CD4-positive, alpha-beta T cell (primary cell): ENCODE measurements at regions not wholly inside any gene's neighbourhood (a gene's known extent, or its start where the extent isn't known, plus 50 kb on each side); places are given as distances from the start of the nearest gene placed in this dataset.
"Not testable (repeated sequence)": the region's sequence is repeated elsewhere in the genome, so short reads cannot be mapped to it uniquely, and the experiment has no call there.

Source experiments
- ATAC-seq: fragments of 200-7000 bp; cut with Tn5 transposase; one replicate; pipeline ENCODE4 v1.10.0; 2022; ENCODE audit warnings: mild to moderate bottlenecking; ENCODE audit not compliant: poor library complexity
- CTCF ChIA-PET: fragments of 350-600 bp; sonication (Branson Sonifier 250); formaldehyde crosslinking; loops from one replicate; lab custom pipeline; 2021; ENCODE audit warnings: antibody characterized with exemption, inconsistent platforms; lab: Charles Lee
- POLR2A ChIA-PET: fragments of 350-600 bp; sonication (Branson Sonifier 250); formaldehyde crosslinking; loops from one replicate; lab custom pipeline; 2021; ENCODE audit warnings: antibody characterized with exemption, inconsistent platforms; lab: Charles Lee
- DNase-seq, 14 experiments: peaks; one replicate each; pipeline ENCODE4 v3.0.0-alpha.2; 2013 to 2020; ENCODE audit warnings: mixed read lengths in 2 of 14
- H3K27ac ChIP-seq, 2 donors: one replicate each; pipeline versions ENCODE4 v1.5.1 to v1.7.0; 2013; ENCODE audit warnings: low read length in 2 of 2, low read depth in 1 of 2, mild to moderate bottlenecking in 1 of 2
- H3K27me3 ChIP-seq, 2 experiments: 1 replicate in 1 of 2; 2 replicates in 1 of 2; pipeline versions ENCODE4 v1.6.1 to v1.7.0; 2013; ENCODE audit warnings: low read length in 2 of 2, control low read depth in 1 of 2, mild to moderate bottlenecking in 1 of 2, moderate library complexity in 1 of 2; ENCODE audit not compliant: insufficient read depth in 2 of 2, control insufficient read depth in 1 of 2
- H3K36me3 ChIP-seq: one replicate; pipeline ENCODE4 v1.6.1; 2013; ENCODE audit warnings: low read length, control low read depth; ENCODE audit not compliant: insufficient read depth
- H3K4me1 ChIP-seq: one replicate; pipeline ENCODE4 v1.6.1; 2013; ENCODE audit warnings: low read length, control low read depth; ENCODE audit not compliant: insufficient read depth
- H3K4me3 ChIP-seq: one replicate; pipeline ENCODE4 v1.5.1; 2013; ENCODE audit warnings: mild to moderate bottlenecking, low read length, moderate library complexity
- H3K9me3 ChIP-seq, 2 experiments: 1 replicate in 1 of 2; 2 replicates in 1 of 2; pipeline versions ENCODE4 v1.6.1 to v1.7.0; 2013; ENCODE audit warnings: low read length in 2 of 2, mild to moderate bottlenecking in 2 of 2, control low read depth in 1 of 2, moderate library complexity in 1 of 2; ENCODE audit not compliant: control insufficient read depth in 1 of 2, insufficient read depth in 1 of 2
- H3K27ac Mint-ChIP-seq: one replicate; pipeline ENCODE4 v1.8.0; 2020; ENCODE audit warnings: mixed read lengths
- H3K27me3 Mint-ChIP-seq: one replicate; pipeline ENCODE4 v1.8.0; 2021; ENCODE audit warnings: mixed read lengths
- H3K36me3 Mint-ChIP-seq: one replicate; pipeline ENCODE4 v1.8.0; 2021; ENCODE audit warnings: low read depth, mixed read lengths
- H3K4me1 Mint-ChIP-seq: one replicate; pipeline ENCODE4 v1.8.0; 2021; ENCODE audit warnings: low read depth, mixed read lengths
- H3K4me3 Mint-ChIP-seq: one replicate; pipeline ENCODE4 v1.8.0; 2020; ENCODE audit warnings: mild to moderate bottlenecking, mixed read lengths
- H3K9me3 Mint-ChIP-seq: one replicate; pipeline ENCODE4 v1.8.0; 2020; ENCODE audit warnings: mixed read lengths
- CTCF ChIP-seq: fragments of 200-600 bp; IDR thresholded peaks from one replicate; pipeline ENCODE4 v1.8.0; 2022; ENCODE audit warnings: antibody characterized with exemption, mild to moderate bottlenecking
- intact Hi-C, 2 experiments: fragments of 100-400 bp; cut with DNase I in 1 of 2; cut with micrococcal nuclease in 1 of 2; formaldehyde crosslinking; loops; one replicate each; pipeline versions ENCODE4 v1.15.1 to v1.9.0; 2023 to 2025; cut with DNase I, micrococcal nuclease

- peaks cover 9% of the 10 kb centered on the region for H3K4me1 ChIP-seq
- no peaks in the 10 kb centered on the region for H3K36me3 ChIP-seq
- no peaks in the 10 kb centered on the region for H3K36me3 Mint-ChIP-seq
- H3K4me3 ChIP-seq: no peak overlapping the region
- no peak for ATAC-seq
- no peak for TF ChIP-seq CTCF
- H3K4me3 Mint-ChIP-seq: no peak overlapping the region
- no peak overlapping the region for H3K27ac ChIP-seq
- no peaks in the 10 kb centered on the region for H3K9me3 ChIP-seq
- H3K27me3 Mint-ChIP-seq: peaks cover 29% of the 10 kb centered on the region
- peaks cover 9% of the 10 kb centered on the region for H3K4me1 Mint-ChIP-seq
- H3K9me3 Mint-ChIP-seq: no peaks in the 10 kb centered on the region
- ChIA-PET POLR2A (no interaction called here), CTCF (interaction anchor here (1.2 to 1.4 kb wide), 2 partner anchors 19 to 119 kb away, joined by 4 to 5 read pairs; no protein-coding TSS in a partner anchor)
- peaks cover 0 to 12% of the 10 kb centered on the region in 2 experiments for H3K27me3 ChIP-seq
- intact Hi-C loops: no loop called here
- DNase-seq: no peak
- H3K27ac Mint-ChIP-seq: no peak overlapping the region
These were observed 135.7 kb downstream of the OR2B2 start for GRCh38 chr6:27776504-27776903.

GRCh38 chr6:27775796-27776184 lies 136.4 kb downstream of the OR2B2 start:
- DNase-seq: no peak
- peaks cover 0 to 12% of the 10 kb centered on the region in 2 experiments for H3K27me3 ChIP-seq
- ATAC-seq: no peak
- H3K4me1 ChIP-seq: peaks cover 9% of the 10 kb centered on the region
- POLR2A ChIA-PET: no interaction called here
- H3K36me3 ChIP-seq: no peaks in the 10 kb centered on the region
- H3K4me3 ChIP-seq: no peak overlapping the region
- H3K9me3 ChIP-seq: no peaks in the 10 kb centered on the region
- H3K27ac Mint-ChIP-seq: no peak overlapping the region
- no peak overlapping the region for H3K27ac ChIP-seq
- TF ChIP-seq CTCF: no peak
- H3K4me3 Mint-ChIP-seq: no peak overlapping the region
- no peaks in the 10 kb centered on the region for H3K36me3 Mint-ChIP-seq
- peaks cover 29% of the 10 kb centered on the region for H3K27me3 Mint-ChIP-seq
- H3K4me1 Mint-ChIP-seq: peaks cover 9% of the 10 kb centered on the region
- H3K9me3 Mint-ChIP-seq: no peaks in the 10 kb centered on the region
- CTCF ChIA-PET: interaction anchor here (1.2 to 1.4 kb wide), 2 partner anchors 20 to 120 kb away, joined by 4 to 5 read pairs; no protein-coding TSS in a partner anchor
- intact Hi-C loops: no loop called here

- POLR2A ChIA-PET, ATAC-seq: not testable (repeated sequence)
These were observed 136.9 kb downstream of the OR2B2 start for GRCh38 chr6:27775138-27775795.

GRCh38 chr6:27774264-27774600 lies 138.0 kb downstream of the OR2B2 start:
- H3K36me3 Mint-ChIP-seq, H3K4me1 Mint-ChIP-seq, H3K4me3 ChIP-seq, DNase-seq, ATAC-seq, H3K4me3 Mint-ChIP-seq, intact Hi-C loops, H3K36me3 ChIP-seq, H3K27ac Mint-ChIP-seq, H3K27ac ChIP-seq, H3K4me1 ChIP-seq, H3K9me3 ChIP-seq, H3K9me3 Mint-ChIP-seq: not testable (repeated sequence)
- POLR2A ChIA-PET: interaction anchor here (0.6 kb wide), 1 partner anchor 63 kb away, joined by 3 read pairs; no protein-coding TSS in a partner anchor
- peaks cover 0 to 12% of the 10 kb centered on the region in 2 experiments for H3K27me3 ChIP-seq
- CTCF ChIA-PET: interaction anchor here (3.2 kb wide), 1 partner anchor 16 kb away, joined by 12 read pairs; no protein-coding TSS in a partner anchor
- peaks cover 29% of the 10 kb centered on the region for H3K27me3 Mint-ChIP-seq

More at GRCh38 chr6:27775138-27775795, 136.9 kb downstream of the OR2B2 start:
- H3K4me1 Mint-ChIP-seq, H3K36me3 Mint-ChIP-seq, H3K27ac Mint-ChIP-seq, intact Hi-C loops, H3K9me3 ChIP-seq, H3K4me1 ChIP-seq, H3K4me3 Mint-ChIP-seq, H3K4me3 ChIP-seq, H3K9me3 Mint-ChIP-seq, DNase-seq, H3K27ac ChIP-seq, H3K36me3 ChIP-seq: not testable (repeated sequence)
- CTCF ChIA-PET: interaction anchor here (1.4 kb wide), 1 partner anchor 120 kb away, joined by 4 read pairs; no protein-coding TSS in a partner anchor
- peaks cover 0 to 12% of the 10 kb centered on the region in 2 experiments for H3K27me3 ChIP-seq
- H3K27me3 Mint-ChIP-seq: peaks cover 29% of the 10 kb centered on the region

GRCh38 chr6:27773542-27774263 lies 138.5 kb downstream of the OR2B2 start:
- DNase-seq, H3K4me1 Mint-ChIP-seq, intact Hi-C loops, H3K27ac ChIP-seq, H3K9me3 Mint-ChIP-seq, ATAC-seq, H3K4me1 ChIP-seq, H3K36me3 ChIP-seq, H3K4me3 ChIP-seq, H3K4me3 Mint-ChIP-seq, H3K9me3 ChIP-seq, H3K27ac Mint-ChIP-seq, H3K36me3 Mint-ChIP-seq: not testable (repeated sequence)
- peaks cover 27% of the 10 kb centered on the region for H3K27me3 Mint-ChIP-seq
- CTCF ChIA-PET: interaction anchor here (2.4 to 3.2 kb wide), 2 partner anchors 16 to 597 kb away, joined by 10 to 12 read pairs; no protein-coding TSS in a partner anchor
- POLR2A ChIA-PET: interaction anchor here (0.6 to 1.8 kb wide), 4 partner anchors 11 to 64 kb away, joined by 3 to 30 read pairs (median 6); a partner anchor contains a TSS
- H3K27me3 ChIP-seq: peaks cover 0 to 12% of the 10 kb centered on the region in 2 experiments
